Transverse colon (tissue), 4 donors: ENCODE measurements at regions not wholly inside any gene's neighbourhood (a gene's known extent, or its start where the extent isn't known, plus 50 kb on each side); places are given as distances from the start of the nearest gene placed in this dataset.

Experiments
- DNase-seq: peaks from one replicate; pipeline ENCODE4 v3.0.0-alpha.2; 2019
- H3K27ac ChIP-seq, 4 donors: fragments of 200-600 bp; sonication (generic); 2 replicates each; pipeline ENCODE4 v1.5.1; 2016 to 2018; ENCODE audit warnings: inconsistent platforms in 4 of 4
- H3K27me3 ChIP-seq: fragments of 200-600 bp; sonication (generic); 2 replicates; pipeline ENCODE4 v1.5.1; 2017; ENCODE audit warnings: inconsistent platforms
- H3K36me3 ChIP-seq, 4 donors: fragments of 200-600 bp; sonication (generic); 2 replicates each; pipeline ENCODE4 v1.5.1; 2017 to 2019; ENCODE audit warnings: inconsistent platforms in 4 of 4
- H3K4me1 ChIP-seq, 4 donors: fragments of 200-600 bp; sonication (generic); 2 replicates each; pipeline ENCODE4 v1.5.1; 2017 to 2020; ENCODE audit warnings: inconsistent platforms in 4 of 4
- H3K4me3 ChIP-seq, 4 donors: fragments of 200-600 bp; sonication (generic); 1 replicate in 1 of 4; 2 replicates in 3 of 4; pipeline versions ENCODE4 v1.5.1 to v1.6.1; 2017 to 2019; ENCODE audit warnings: inconsistent platforms in 4 of 4
- H3K9me3 ChIP-seq, 2 donors: fragments of 200-600 bp; sonication (generic); 2 replicates each; pipeline ENCODE4 v1.5.1; 2017 to 2019; ENCODE audit warnings: inconsistent platforms in 2 of 2
- EP300 ChIP-seq: sonication (generic); formaldehyde crosslinking; IDR thresholded peaks from one replicate; pipeline ENCODE4 v1.6.1; 2017; ENCODE audit warnings: antibody characterized with exemption, low read depth
- POLR2A ChIP-seq: fragments of 450-650 bp; IDR thresholded peaks from one replicate; pipeline ENCODE4 v1.6.1; 2016; ENCODE audit warnings: antibody characterized with exemption, mild to moderate bottlenecking, moderate library complexity
- POLR2AphosphoS5 ChIP-seq, 3 donors: sonication (generic); formaldehyde crosslinking; IDR thresholded peaks; one replicate each; pipeline ENCODE4 v1.6.1; 2016; ENCODE audit warnings: antibody characterized with exemption in 3 of 3
- whole genome bisulfite sequencing, 2 donors: methylation state at CpG; one replicate each; pipeline ENCODE4 v1.1.5; 2018; ENCODE audit warnings: low coverage in 1 of 2; 5-methylcytosine and 5-hydroxymethylcytosine counted together
- in situ Hi-C, 4 donors: fragments of 200-750 bp; cut with MboI; loops; one replicate each; pipeline versions ENCODE4 v1.15.0 to v1.15.1; 2017; ENCODE audit warnings: low sequenced_read_pairs in 3 of 4, low pct_ligation_motif_present in 1 of 4, low pct_unique_long_range_greater_than_20kb in 1 of 4
- intact Hi-C: fragments of 100-400 bp; cut with DNase I; formaldehyde crosslinking; loops from one replicate; pipeline ENCODE4 v1.15.1; 2023; ENCODE audit warnings: low total_unique reads
- TF ChIP-seq, protein P1 (sequence below), 5 experiments: fragments of 200-600 bp in 3 of 5; fragments of 450-650 bp in 2 of 5; sonication (generic) in 3 of 5; IDR thresholded peaks; 1 replicate in 2 of 5; 2 replicates in 3 of 5; pipeline ENCODE4 v1.5.1; 2016 to 2017; ENCODE audit warnings: antibody characterized with exemption in 5 of 5, inconsistent platforms in 3 of 5, mild to moderate bottlenecking in 2 of 5, moderate library complexity in 1 of 5

DNA sequence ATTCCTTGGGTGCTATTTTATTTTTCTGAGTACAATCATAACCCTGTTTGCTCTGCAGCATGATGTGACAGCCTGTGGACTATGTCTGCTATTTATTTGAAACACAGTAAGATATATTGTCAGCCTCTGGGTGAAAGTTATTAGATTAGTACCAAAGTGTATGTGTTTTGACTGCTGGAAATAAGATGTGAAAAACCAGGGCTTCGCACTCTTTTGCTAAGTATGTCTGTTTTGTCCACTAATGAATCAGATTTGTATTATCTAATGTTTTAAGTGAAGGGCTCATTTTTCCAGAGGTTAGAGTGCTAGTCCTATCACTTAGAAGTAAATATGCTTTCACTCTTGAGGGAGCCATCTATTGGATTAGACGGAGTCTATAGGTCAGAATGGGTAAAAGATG is 569.8 kb upstream of the FZD8 start:
- in situ Hi-C loops: no loop called here

DNA sequence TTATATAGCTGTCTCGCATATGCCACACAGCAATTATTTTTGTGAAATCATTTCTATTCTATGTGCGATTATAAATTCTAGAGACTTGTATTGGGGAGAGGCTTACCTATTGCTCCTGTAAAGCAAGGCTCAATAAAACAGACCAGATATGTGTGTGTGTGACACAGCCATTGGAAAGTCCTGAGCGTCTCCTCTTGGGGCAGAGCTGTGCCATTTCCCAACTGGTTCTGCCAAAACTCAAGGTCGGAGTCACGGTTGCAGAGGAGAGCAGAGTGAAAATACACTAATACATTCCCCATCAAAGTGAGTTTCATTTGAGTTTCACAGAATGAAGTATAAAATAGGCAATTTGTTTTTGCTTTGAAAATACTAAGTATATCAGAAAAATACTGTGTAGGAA is 567.4 kb upstream of the FZD8 start:
- H3K4me3 ChIP-seq: no peak overlapping the region
- TF ChIP-seq, protein P1, sequence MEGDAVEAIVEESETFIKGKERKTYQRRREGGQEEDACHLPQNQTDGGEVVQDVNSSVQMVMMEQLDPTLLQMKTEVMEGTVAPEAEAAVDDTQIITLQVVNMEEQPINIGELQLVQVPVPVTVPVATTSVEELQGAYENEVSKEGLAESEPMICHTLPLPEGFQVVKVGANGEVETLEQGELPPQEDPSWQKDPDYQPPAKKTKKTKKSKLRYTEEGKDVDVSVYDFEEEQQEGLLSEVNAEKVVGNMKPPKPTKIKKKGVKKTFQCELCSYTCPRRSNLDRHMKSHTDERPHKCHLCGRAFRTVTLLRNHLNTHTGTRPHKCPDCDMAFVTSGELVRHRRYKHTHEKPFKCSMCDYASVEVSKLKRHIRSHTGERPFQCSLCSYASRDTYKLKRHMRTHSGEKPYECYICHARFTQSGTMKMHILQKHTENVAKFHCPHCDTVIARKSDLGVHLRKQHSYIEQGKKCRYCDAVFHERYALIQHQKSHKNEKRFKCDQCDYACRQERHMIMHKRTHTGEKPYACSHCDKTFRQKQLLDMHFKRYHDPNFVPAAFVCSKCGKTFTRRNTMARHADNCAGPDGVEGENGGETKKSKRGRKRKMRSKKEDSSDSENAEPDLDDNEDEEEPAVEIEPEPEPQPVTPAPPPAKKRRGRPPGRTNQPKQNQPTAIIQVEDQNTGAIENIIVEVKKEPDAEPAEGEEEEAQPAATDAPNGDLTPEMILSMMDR (IDR thresholded peaks at IDR 0.05): no peak
- TF ChIP-seq POLR2AphosphoS5 (IDR thresholded peaks at IDR 0.05): no peak
- TF ChIP-seq POLR2A: no peak
- no peak for DNase-seq
- in situ Hi-C loops: no loop called here
- 89 to 93% methylated on average over 5 of the region's 5 CpGs for WGBS, 2 donors
- no peak overlapping the region for H3K27ac ChIP-seq
- no peaks in the 10 kb centered on the region for H3K4me1 ChIP-seq
- intact Hi-C loops: no loop called here
- H3K27me3 ChIP-seq: no peaks in the 10 kb centered on the region
- H3K9me3 ChIP-seq: no peaks in the 10 kb centered on the region
- no peaks in the 10 kb centered on the region for H3K36me3 ChIP-seq

More for the DNA sequence above, 569.8 kb upstream of the FZD8 start:
- TF ChIP-seq, protein P1 (IDR thresholded peaks at IDR 0.05): no peak
- TF ChIP-seq POLR2A (no peak), EP300 (no peak), POLR2AphosphoS5 (IDR thresholded peaks at IDR 0.05) (no peak)
- Histone ChIP-seq H3K27me3 (no peaks in the 10 kb centered on the region), H3K4me1 (no peaks in the 10 kb centered on the region), H3K36me3 (no peaks in the 10 kb centered on the region), H3K27ac (no peak overlapping the region), H3K9me3 (no peaks in the 10 kb centered on the region), H3K4me3 (no peak overlapping the region)
- DNase-seq: no peak
- intact Hi-C loops: no loop called here
- 72 to 82% methylated on average over 2 of the region's 2 CpGs for WGBS, 2 donors

DNA sequence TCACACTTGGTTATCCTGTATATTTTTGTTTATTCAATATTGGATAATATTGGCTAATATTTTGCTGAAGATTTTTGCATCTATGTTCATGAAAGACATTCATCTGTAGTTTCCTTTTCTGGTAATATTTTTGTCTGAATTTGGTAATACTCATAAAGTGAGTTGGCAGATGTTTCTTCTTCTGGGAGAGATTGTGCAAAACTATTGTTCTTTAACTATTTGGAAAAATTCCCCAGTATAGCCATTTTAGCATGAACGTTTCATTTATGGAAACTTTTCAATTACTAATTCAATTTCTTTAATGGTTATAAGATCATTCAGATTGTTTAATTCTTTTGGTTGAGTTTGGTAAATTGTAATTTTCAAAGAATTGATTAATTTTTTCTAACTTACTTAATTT is 560.8 kb upstream of the FZD8 start:
- H3K9me3 ChIP-seq: no peaks in the 10 kb centered on the region
- H3K4me3 ChIP-seq: no peak overlapping the region
- in situ Hi-C loops (no loop called here), intact Hi-C loops (no loop called here)
- DNase-seq: no peak
- WGBS, 2 donors: 36 to 70% methylated on average over 1 of the region's 1 CpG
- H3K27me3 ChIP-seq: no peaks in the 10 kb centered on the region
- H3K4me1 ChIP-seq: no peaks in the 10 kb centered on the region
- no peaks in the 10 kb centered on the region for H3K36me3 ChIP-seq
- no peak overlapping the region for H3K27ac ChIP-seq
- TF ChIP-seq POLR2AphosphoS5 (IDR thresholded peaks at IDR 0.05) (no peak), POLR2A (no peak), EP300 (no peak)
- TF ChIP-seq, protein P1 (IDR thresholded peaks at IDR 0.05): no peak

DNA sequence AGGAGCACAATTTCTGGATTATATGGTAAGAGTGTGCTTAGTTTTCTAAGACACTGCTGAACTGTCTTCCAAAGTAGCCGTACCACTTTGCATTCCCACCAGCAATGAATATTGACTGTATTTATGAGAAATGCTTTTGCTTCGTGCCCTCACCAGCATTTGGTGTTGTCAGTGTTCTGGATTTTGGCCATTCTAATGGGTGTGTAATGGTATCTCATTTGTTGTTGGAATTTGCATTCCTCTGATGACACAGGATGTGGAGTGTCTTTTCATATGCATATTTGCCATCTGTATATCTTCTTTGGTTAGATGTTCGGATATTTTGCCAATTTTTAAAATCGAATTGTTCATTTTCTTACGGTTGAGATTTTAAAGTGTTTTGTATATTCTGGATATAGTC is 558.5 kb upstream of the FZD8 start:
- no peak for DNase-seq
- no peaks in the 10 kb centered on the region for H3K4me1 ChIP-seq
- intact Hi-C loops (no loop called here), in situ Hi-C loops (no loop called here)
- no peaks in the 10 kb centered on the region for H3K27me3 ChIP-seq
- H3K9me3 ChIP-seq: no peaks in the 10 kb centered on the region
- no peak overlapping the region for H3K4me3 ChIP-seq
- no peaks in the 10 kb centered on the region for H3K36me3 ChIP-seq
- WGBS, 2 donors: 84 to 90% methylated on average over 3 to 5 of the region's 5 CpGs
- H3K27ac ChIP-seq: no peak overlapping the region
- no peak for TF ChIP-seq POLR2A
- TF ChIP-seq EP300: no peak
- TF ChIP-seq POLR2AphosphoS5 (IDR thresholded peaks at IDR 0.05): no peak
- TF ChIP-seq, protein P1 (IDR thresholded peaks at IDR 0.05): no peak
